IMR-90 (cell line): ENCODE measurements at regions not wholly inside any gene's neighbourhood (a gene's known extent, or its start where the extent isn't known, plus 50 kb on each side); places are given as distances from the start of the nearest gene placed in this dataset.

Source experiments
- ATAC-seq: fragments of 200-7000 bp; cut with Tn5 transposase; 2 replicates; pipeline ENCODE4 v1.9.1; 2020; ENCODE audit warnings: low read depth, mild to moderate bottlenecking, moderate library complexity
- BruUV-seq: library from RNA; stranded (reverse); fragments of 400-500 nt; replicated peaks from 2 replicates; lab custom pipeline; 2021; lab: Mats Ljungman, UMichigan
- CTCF ChIA-PET: fragments of 300-600 bp; formaldehyde crosslinking; extraction: SDS; loops from one replicate; lab custom pipeline; 2021; ENCODE audit warnings: antibody characterized with exemption; lab: Yijun Ruan, JAX
- POLR2A ChIA-PET: fragments of 300-600 bp; sonication (Branson Sonifier 250); formaldehyde crosslinking; loops from one replicate; lab custom pipeline; 2022; ENCODE audit warnings: antibody characterized with exemption; ENCODE audit not compliant: unreplicated experiment; lab: Charles Lee
- DNase-seq: peaks from one replicate; pipeline ENCODE4 v3.0.0; 2013
- H2AFZ ChIP-seq: replicated peaks from 2 replicates; pipeline ENCODE3; 2013; ENCODE audit warnings: low read length, mild to moderate bottlenecking; ENCODE audit not compliant: poor library complexity
- H2AK5ac ChIP-seq: 2 replicates; pipeline ENCODE4 v1.6.1; 2013; ENCODE audit warnings: low read depth, low read length, inconsistent platforms
- H2AK9ac ChIP-seq: replicated peaks from 2 replicates; pipeline ENCODE3; 2013; ENCODE audit warnings: mild to moderate bottlenecking, low read depth, low read length, moderate library complexity; ENCODE audit not compliant: poor library complexity
- H2BK120ac ChIP-seq: 2 replicates; pipeline ENCODE4 v1.6.1; 2013; ENCODE audit warnings: low read depth, low read length, inconsistent platforms
- H2BK15ac ChIP-seq: 3 replicates; pipeline ENCODE4 v1.6.1; 2013; ENCODE audit warnings: low read depth, low read length, inconsistent platforms
- H2BK20ac ChIP-seq: 2 replicates; pipeline ENCODE4 v1.6.1; 2013; ENCODE audit warnings: low read depth, mild to moderate bottlenecking, inconsistent platforms, low read length, moderate library complexity
- H2BK5ac ChIP-seq: 2 replicates; pipeline ENCODE4 v1.6.1; 2013; ENCODE audit warnings: mild to moderate bottlenecking, low read depth, low read length, inconsistent platforms; ENCODE audit not compliant: poor library complexity, severe bottlenecking
- H3K14ac ChIP-seq: replicated peaks from 2 replicates; pipeline ENCODE4 v1.6.1; 2013; ENCODE audit warnings: low read depth, low read length, inconsistent platforms
- H3K18ac ChIP-seq: 2 replicates; pipeline ENCODE4 v1.6.1; 2013; ENCODE audit warnings: low read depth, low read length, control low read depth
- H3K23ac ChIP-seq: 2 replicates; pipeline ENCODE4 v1.6.1; 2013; ENCODE audit warnings: low read depth, low read length, inconsistent platforms
- H3K27ac ChIP-seq: 2 replicates; pipeline ENCODE4 v1.5.1; 2013; ENCODE audit warnings: mild to moderate bottlenecking, control low read depth, low read length; ENCODE audit not compliant: insufficient read depth
- H3K27me3 ChIP-seq: 2 replicates; pipeline ENCODE4 v1.6.1; 2013; ENCODE audit warnings: low read length; ENCODE audit not compliant: control insufficient read depth, insufficient read depth
- H3K36me3 ChIP-seq: 2 replicates; pipeline ENCODE4 v1.6.1; 2013; ENCODE audit warnings: low read length, mixed read lengths; ENCODE audit not compliant: control insufficient read depth, insufficient read depth
- H3K4ac ChIP-seq: 2 replicates; pipeline ENCODE4 v1.6.1; 2013; ENCODE audit warnings: low read depth, low read length, inconsistent platforms
- H3K4me1 ChIP-seq: 2 replicates; pipeline ENCODE4 v1.6.1; 2013; ENCODE audit warnings: low read length, mixed read lengths; ENCODE audit not compliant: control insufficient read depth, insufficient read depth
- H3K4me2 ChIP-seq: 2 replicates; pipeline ENCODE4 v1.6.1; 2013; ENCODE audit warnings: low read depth, mild to moderate bottlenecking, control low read depth, low read length, moderate library complexity
- H3K4me3 ChIP-seq: 2 replicates; pipeline ENCODE4 v1.5.1; 2013; ENCODE audit warnings: low read depth, mild to moderate bottlenecking, control low read depth, low read length, moderate library complexity; ENCODE audit not compliant: insufficient read depth
- H3K56ac ChIP-seq: 2 replicates; pipeline ENCODE4 v1.6.1; 2013; ENCODE audit warnings: low read length, inconsistent platforms; ENCODE audit not compliant: insufficient read depth; ENCODE audit errors: extremely low read depth
- H3K79me1 ChIP-seq, 2 experiments: 2 replicates each; pipeline ENCODE4 v1.6.1; 2013; ENCODE audit warnings: low read length in 2 of 2, inconsistent platforms in 1 of 2, low read depth in 1 of 2
- H3K9ac ChIP-seq: 2 replicates; pipeline ENCODE4 v1.6.1; 2013; ENCODE audit warnings: low read depth, low read length, control low read depth
- H3K9me1 ChIP-seq: 2 replicates; pipeline ENCODE4 v1.6.1; 2013; ENCODE audit warnings: low read length, inconsistent platforms; ENCODE audit not compliant: insufficient read depth
- H3K9me3 ChIP-seq: 2 replicates; pipeline ENCODE4 v1.6.1; 2013; ENCODE audit warnings: low read length; ENCODE audit not compliant: control insufficient read depth, insufficient read depth
- H4K20me1 ChIP-seq: 2 replicates; pipeline ENCODE4 v1.6.1; 2013; ENCODE audit warnings: low read length, inconsistent platforms; ENCODE audit not compliant: insufficient read depth
- H4K5ac ChIP-seq: 2 replicates; pipeline ENCODE4 v1.6.1; 2013; ENCODE audit warnings: mild to moderate bottlenecking, low read depth, low read length, control low read depth
- H4K8ac ChIP-seq, 2 experiments: 2 replicates each; pipeline ENCODE4 v1.6.1; 2013; ENCODE audit warnings: low read depth in 2 of 2, low read length in 2 of 2, control low read depth in 1 of 2, inconsistent platforms in 1 of 2
- H4K91ac ChIP-seq: 2 replicates; pipeline ENCODE4 v1.6.1; 2013; ENCODE audit warnings: low read depth, low read length, inconsistent platforms; ENCODE audit not compliant: insufficient read depth
- CEBPB ChIP-seq: IDR thresholded peaks from 2 replicates; pipeline ENCODE4 v1.6.1; 2012; ENCODE audit warnings: low read depth, low read length, improper control_type of control experiment
- FOS ChIP-seq: fragments of 150-350 bp; IDR thresholded peaks from 2 replicates; pipeline ENCODE4 v1.6.1; 2016; ENCODE audit warnings: low read depth, low read length
- WGBS, 2 experiments: methylation state at CpG; one replicate each; pipeline versions ENCODE4 v1.1.5 to v1.1.7; 2013; ENCODE audit warnings: missing lambda C conversion rate in 2 of 2; ENCODE audit not compliant: insufficient read length in 1 of 2; ENCODE audit errors: extremely low coverage in 2 of 2; 5-methylcytosine and 5-hydroxymethylcytosine counted together
- dilution Hi-C: fragments of 300-500 bp; cut with HindIII; formaldehyde crosslinking; loops from one replicate; pipeline ENCODE4 v1.14.3; 2018; ENCODE audit warnings: low sequenced_read_pairs; ENCODE audit not compliant: unreplicated experiment
- in situ Hi-C: fragments of 300-500 bp; cut with MboI; formaldehyde crosslinking; loops from 3 replicates; pipeline ENCODE4 v1.14.3; 2019; ENCODE audit warnings: low sequenced_read_pairs, inconsistent platforms, mixed read lengths
- intact Hi-C: fragments of 100-400 bp; cut with micrococcal nuclease; formaldehyde crosslinking; loops from 2 replicates; pipeline ENCODE4 v1.10.0; 2022

- Histone ChIP-seq H3K4me2 (no peak overlapping the region), H3K27ac (no peak overlapping the region), H3K27me3 (no peaks in the 10 kb centered on the region), H3K9me3 (no peaks in the 10 kb centered on the region), H4K5ac (peak overlapping the region; percentile 26; the same call in 1 of the 2 replicates), H3K79me1 (no peaks in the 10 kb centered on the region), H2BK20ac (peak overlapping the region; percentile 50; the same call in 1 of the 2 replicates), H3K4me1 (peaks cover 16% of the 10 kb centered on the region), H4K20me1 (no peaks in the 10 kb centered on the region), H3K23ac (no peak overlapping the region), H2BK5ac (peak overlapping the region; percentile 52), H3K4me3 (no peak overlapping the region), H3K56ac (no peak overlapping the region), H2BK120ac (peak overlapping the region; percentile 55), H3K14ac (peak overlapping the region; percentile 72), H3K4ac (peak overlapping the region; percentile 68), H3K18ac (peak overlapping the region; percentile 63; the same call in 1 of the 2 replicates), H4K8ac (peak overlapping the region in 1 of 2 experiments; percentile 59; a peak in 1 of 4 replicates), H2AK9ac (peak overlapping the region; percentile 52), H3K36me3 (no peaks in the 10 kb centered on the region), H2AFZ (no peak overlapping the region), H4K91ac (peak overlapping the region; percentile 12; the same call in 1 of the 2 replicates), H3K9ac (no peak overlapping the region), H3K9me1 (peaks cover 4% of the 10 kb centered on the region; the same call in 1 of the 2 replicates), H2AK5ac (peak overlapping the region; percentile 90; the same call in 1 of the 2 replicates), H2BK15ac (peak overlapping the region; percentile 33; the same call in 1 of the 3 replicates)
- DNase-seq (no peak), ATAC-seq (peak; percentile 35; the same call in 1 of the 2 replicates)
- intact Hi-C loops (no loop called here), in situ Hi-C loops (no loop called here), dilution Hi-C loops (no loop called here)
- no TSS peak for BruUV-seq
- 92% methylated on average over 2 of the region's 3 CpGs; no CpG with 5 or more reads in 1 of the 2 experiments for WGBS, 2 experiments
- ChIA-PET CTCF (no interaction called here), POLR2A (no interaction called here)
- TF ChIP-seq CEBPB (peak; percentile 51; the same call in 1 of the 2 replicates), FOS (no peak)
These were observed 61.3 kb upstream of the BACH1 start for GRCh38 chr21:29237110-29238052.
